GM12892 (cell line): ENCODE measurements at regions not wholly inside any gene's neighbourhood (a gene's known extent, or its start where the extent isn't known, plus 50 kb on each side); places are given as distances from the start of the nearest gene placed in this dataset.

Source experiments
- POLR2A ChIP-seq: IDR thresholded peaks from 2 replicates; pipeline ENCODE4 v1.6.1; 2011; ENCODE audit warnings: low read depth, low read length, control low read depth
- POLR2AphosphoS5 ChIP-seq: IDR thresholded peaks from 2 replicates; pipeline ENCODE4 v1.6.1; 2011; ENCODE audit warnings: low read depth, low read length, control low read depth
- TAF1 ChIP-seq: IDR thresholded peaks from 2 replicates; pipeline ENCODE4 v1.6.1; 2011; ENCODE audit warnings: low read depth, mild to moderate bottlenecking, control low read depth, low read length, borderline replicate concordance

DNA sequence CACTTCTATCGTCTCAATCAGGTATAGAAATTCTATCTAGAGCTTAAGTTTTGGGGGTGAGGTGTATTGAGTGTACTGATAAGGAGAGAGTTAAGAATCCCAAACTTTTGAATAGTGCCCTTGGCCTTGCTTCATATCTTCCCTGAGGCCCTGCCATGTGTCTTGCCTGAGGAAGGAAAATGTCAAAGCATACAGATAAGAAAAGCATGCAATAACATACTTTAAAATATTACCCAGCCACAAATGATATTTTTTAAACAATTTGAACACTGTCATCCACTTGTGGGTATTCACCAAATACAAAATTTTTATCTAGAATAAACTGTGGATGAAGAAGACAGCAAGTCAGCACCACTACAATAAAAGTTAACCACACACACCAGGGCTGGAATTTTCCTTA lies 631.0 kb upstream of the ALCAM start:
- no peak for TF ChIP-seq POLR2AphosphoS5
- TF ChIP-seq POLR2A, result no peak
- TF ChIP-seq TAF1, result no peak
